H4 (cell line): ENCODE measurements at regions not wholly inside any gene's neighbourhood (a gene's known extent, or its start where the extent isn't known, plus 50 kb on each side); places are given as distances from the start of the nearest gene placed in this dataset.
"Not testable (repeated sequence)": the region's sequence is repeated elsewhere in the genome, so short reads cannot be mapped to it uniquely, and the experiment has no call there.

Experiments
- DNase-seq: peaks from one replicate; pipeline ENCODE4 v3.0.0-alpha.2; 2015; ENCODE audit warnings: low spot score

DNA sequence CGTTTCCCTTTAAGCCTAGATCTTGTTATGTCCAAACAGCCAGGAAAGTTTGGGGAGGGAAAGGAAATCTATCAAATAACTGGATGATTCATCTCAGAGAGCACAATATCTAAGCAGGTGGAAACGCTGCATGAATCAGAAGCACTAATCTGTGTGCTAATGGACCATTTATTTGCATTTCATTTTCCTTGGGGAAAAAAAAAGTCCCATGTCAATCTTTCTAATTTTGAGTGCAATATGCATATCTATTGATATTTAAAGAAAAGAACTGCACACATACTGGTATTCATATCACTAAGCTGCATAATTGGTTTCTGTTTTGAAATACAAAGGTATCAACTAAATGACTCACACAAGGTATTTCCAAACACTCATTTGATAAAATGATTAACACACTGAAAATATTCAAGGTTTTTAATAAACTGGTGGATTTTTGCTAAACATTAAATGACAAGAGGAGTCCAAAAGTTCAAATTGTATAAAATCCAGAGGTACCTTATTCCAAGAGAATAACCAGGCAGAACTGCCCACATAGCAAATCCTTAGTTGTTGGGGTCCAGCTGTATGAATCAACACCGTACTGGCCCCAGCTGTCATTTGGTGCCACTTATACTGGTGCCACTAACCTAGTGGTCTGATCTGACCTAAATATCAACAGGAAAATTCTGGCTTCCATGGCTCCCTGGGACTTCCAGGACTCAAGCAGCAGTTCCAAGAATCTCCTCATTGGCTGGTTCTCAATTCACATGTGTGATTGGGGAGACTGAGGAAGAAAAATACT, 122.2 kb upstream of the SP4 start:
- no peak for DNase-seq

DNA sequence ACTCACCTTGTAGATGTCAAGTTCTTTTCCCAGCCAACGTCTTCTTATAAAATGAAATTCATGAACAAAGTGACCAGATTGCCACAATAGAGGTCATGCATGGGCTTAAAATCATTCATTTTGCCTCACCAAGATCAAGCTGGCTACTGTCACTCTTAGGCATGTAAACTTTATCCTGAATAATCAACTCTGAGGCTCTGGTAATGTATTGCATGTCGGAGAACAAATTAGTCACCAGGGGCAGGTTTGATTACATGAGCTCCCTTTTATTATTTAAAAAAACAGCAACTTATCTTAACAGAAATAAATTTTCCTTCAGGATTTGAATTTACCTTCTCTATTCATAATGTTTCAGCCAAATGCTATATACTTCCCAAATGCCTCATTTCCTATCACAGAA, 112.9 kb upstream of the SP4 start:
- no peak for DNase-seq

GRCh38 chr7:21317966-21318915, 109.6 kb upstream of the SP4 start:
- no peak for DNase-seq

DNA sequence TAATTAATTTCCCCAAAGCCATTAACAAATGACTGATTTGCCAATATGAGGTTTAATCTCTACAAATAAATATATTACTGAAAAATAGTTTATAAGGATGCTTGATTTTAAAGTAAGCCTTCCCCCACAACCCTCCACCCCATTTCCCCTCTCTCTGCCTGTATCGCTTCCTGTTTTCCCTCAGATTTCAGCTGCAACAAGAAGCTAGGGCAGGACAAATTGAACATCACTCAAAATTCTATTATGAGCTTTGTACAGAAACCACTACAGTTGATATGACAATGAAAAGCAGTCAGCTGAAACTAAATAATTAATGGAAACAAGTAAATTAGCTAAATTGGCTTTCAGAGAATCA, 109.0 kb upstream of the SP4 start:
- DNase-seq: no peak

DNA sequence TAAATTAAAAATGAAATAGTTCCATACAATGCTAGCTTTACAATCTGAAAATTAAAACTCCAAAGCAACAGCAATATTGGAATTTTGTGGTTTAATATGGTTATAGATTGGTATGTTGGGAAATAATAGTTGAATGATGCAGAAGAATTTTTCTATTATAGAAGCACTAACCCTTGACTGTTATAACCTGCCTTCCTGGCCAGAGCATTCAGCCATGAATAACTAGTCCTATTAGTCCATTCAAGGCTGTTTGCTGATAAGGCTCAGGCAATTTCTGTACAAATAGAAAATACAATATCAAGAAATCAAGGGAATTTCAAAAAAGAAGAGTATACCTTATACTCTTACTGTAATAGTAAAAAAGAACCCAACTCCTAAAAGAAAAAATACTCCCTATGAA, 101.6 kb upstream of the SP4 start:
- DNase-seq: no peak

- no peak for DNase-seq
Measured at GRCh38 chr7:21326921-21327320, 101.0 kb upstream of the SP4 start.

GRCh38 chr7:21327422-21328409, 100.2 kb upstream of the SP4 start:
- DNase-seq: peak; percentile 3

DNA sequence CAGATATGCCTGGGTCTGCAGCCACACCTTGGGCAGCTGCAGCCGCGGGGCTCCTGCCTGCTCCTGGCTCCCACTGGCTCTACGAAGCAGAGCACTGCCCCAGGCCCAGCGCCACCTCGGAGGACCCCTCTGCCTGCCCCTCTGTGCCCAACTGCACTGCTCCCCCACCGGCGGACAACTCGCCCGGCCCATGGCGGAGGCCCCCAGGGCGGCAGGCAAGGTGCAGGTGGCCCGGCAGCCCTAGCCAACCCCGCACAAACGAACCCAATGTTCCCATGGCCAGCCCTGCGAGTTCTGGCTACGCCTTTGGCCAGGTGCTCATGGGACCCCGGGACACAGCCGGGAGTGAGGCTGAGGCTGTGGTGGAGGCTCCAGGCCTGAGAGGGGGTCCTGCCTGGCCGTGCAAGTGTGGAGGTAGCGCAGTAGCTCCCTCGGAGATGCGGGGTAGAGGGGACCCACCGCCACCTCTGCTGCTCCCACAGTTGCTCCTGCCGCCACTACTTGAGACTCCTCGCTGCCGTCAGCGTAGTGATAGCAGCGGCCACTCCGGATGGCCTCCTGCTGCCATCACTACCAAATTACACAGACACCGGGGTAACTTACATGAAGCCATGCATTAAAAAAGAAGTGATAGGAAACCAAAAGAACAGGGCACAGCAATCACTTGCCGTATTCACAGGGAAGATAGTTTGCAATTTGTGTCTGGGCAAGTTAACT, 97.3 kb upstream of the SP4 start:
- DNase-seq: no peak

GRCh38 chr7:21334906-21335305, 93.0 kb upstream of the SP4 start:
- DNase-seq: no peak

- DNase-seq: no peak
Measured at GRCh38 chr7:21336743-21337142, 91.1 kb upstream of the SP4 start.

DNA sequence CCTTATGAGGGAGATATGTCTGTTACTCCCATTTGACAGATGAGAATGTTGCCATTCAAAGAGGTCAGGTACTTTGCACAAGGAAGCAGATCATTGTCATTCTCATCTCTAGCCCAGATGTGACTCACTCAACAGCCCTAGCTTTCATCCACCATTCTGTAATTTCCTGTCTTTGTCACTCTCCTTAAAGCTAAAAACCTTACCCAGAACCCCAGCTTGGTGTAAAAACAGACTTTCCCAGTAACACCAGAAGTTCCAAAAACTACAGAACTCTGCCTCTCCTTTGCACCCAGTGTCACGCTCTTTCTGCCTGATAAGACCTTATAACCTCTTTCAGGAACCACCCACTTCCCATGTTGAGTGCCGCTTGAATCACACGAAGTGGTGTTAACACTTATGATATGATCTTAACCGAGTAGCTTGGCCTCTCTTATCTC, 89.1 kb upstream of the SP4 start:
- DNase-seq: no peak

DNA sequence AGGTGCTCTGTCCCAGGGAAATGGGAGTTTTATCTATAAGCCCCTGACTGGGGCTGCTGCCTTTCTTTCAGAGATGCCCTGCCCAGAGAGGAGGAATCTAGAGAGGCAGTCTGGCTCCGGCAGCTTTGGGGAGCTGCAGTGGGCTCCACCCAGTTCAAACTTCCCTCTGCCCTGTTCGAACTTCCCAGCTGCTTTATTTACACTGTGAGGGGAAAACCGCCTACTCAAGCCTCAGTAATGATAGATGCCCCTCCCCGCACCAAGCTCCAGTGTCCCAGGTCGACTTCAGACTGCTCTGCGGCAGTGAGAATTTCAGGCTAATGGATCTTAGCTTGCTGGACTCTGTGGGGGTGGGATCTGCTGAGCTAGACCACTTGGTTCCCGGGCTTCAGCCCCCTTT, 83.0 kb upstream of the SP4 start:
- DNase-seq: not testable (repeated sequence)

- DNase-seq: no peak
Measured at GRCh38 chr7:21345361-21345760, 82.5 kb upstream of the SP4 start.

GRCh38 chr7:21346297-21346696, 81.6 kb upstream of the SP4 start:
- no peak for DNase-seq

GRCh38 chr7:21352540-21353387, 75.1 kb upstream of the SP4 start:
- DNase-seq: no peak

DNA sequence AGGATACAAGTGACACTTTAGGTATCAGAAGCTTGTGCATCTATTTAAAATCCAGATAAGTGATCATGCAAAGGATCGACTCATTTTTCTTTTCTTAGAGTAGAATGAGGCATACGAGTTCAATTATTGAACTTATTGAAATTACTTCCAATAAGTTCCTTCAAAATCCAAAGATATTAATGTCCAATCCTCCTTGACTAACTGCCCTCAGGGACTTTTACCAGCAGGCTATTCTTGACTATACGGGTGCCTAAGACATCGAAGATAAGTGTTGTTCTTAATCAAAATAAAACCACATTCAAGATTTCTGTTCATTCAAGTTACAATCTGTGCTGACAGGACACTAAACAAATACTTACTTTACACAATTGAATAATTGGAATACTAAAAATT, 74.5 kb upstream of the SP4 start:
- DNase-seq: no peak

GRCh38 chr7:21354284-21354683, 73.6 kb upstream of the SP4 start:
- no peak for DNase-seq

DNA sequence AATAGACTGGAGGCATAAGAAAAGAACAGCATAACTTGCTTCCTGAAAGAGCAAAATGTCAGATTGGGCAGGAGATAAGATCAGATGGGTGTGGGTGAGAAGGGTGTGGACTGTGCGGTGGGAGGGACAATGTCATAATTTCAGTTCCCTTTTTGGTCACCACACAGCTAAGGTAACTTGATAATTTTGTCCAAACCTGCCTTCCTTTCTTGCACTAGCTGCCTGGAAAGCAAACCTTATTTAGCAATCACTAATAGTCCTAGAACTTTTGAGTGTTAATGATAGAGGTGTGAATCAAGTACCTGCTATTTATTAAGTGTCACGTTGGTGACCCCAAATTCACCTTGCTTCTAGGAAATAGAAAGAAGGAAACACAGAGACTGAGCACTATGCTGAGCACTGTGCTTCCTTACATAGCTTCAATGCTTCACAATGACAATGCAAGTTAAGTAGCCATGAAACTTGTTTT, 72.4 kb upstream of the SP4 start:
- no peak for DNase-seq

GRCh38 chr7:21356616-21357015, 71.3 kb upstream of the SP4 start:
- DNase-seq: no peak
